Vagina (tissue), 2 donors: ENCODE measurements at regions not wholly inside any gene's neighbourhood (a gene's known extent, or its start where the extent isn't known, plus 50 kb on each side); places are given as distances from the start of the nearest gene placed in this dataset.
"Not testable (repeated sequence)": the region's sequence is repeated elsewhere in the genome, so short reads cannot be mapped to it uniquely, and the experiment has no call there.

Source experiments
- DNase-seq, 2 donors: peaks; one replicate each; pipeline ENCODE4 v3.0.0-alpha.2; 2017; ENCODE audit errors: extremely low spot score in 2 of 2
- H3K27ac ChIP-seq: fragments of 200-600 bp; sonication (generic); one replicate; pipeline ENCODE4 v1.5.1; 2019
- H3K27me3 ChIP-seq: fragments of 200-600 bp; sonication (generic); one replicate; pipeline ENCODE4 v1.5.1; 2019
- H3K36me3 ChIP-seq, 2 donors: fragments of 200-600 bp; sonication (generic); one replicate each; pipeline ENCODE4 v1.5.1; 2017 to 2019
- H3K4me1 ChIP-seq: fragments of 200-600 bp; sonication (generic); one replicate; pipeline ENCODE4 v1.5.1; 2019
- H3K4me3 ChIP-seq, 2 donors: fragments of 200-600 bp; sonication (generic); 1 replicate in 1 of 2; 2 replicates in 1 of 2; pipeline ENCODE4 v1.5.1; 2016 to 2019
- H3K9me3 ChIP-seq: fragments of 200-600 bp; sonication (generic); one replicate; pipeline ENCODE4 v1.5.1; 2019
- CTCF ChIP-seq, 3 experiments: fragments of 450-650 bp in 2 of 3; fragments of 200-600 bp in 1 of 3; sonication (generic) in 1 of 3; IDR thresholded peaks; one replicate each; pipeline ENCODE4 v1.5.1; 2017 to 2019; ENCODE audit warnings: antibody characterized with exemption in 3 of 3, mild to moderate bottlenecking in 2 of 3, moderate library complexity in 2 of 3
- POLR2A ChIP-seq, 2 donors: fragments of 450-650 bp; IDR thresholded peaks; one replicate each; pipeline ENCODE4 v1.6.1; 2017; ENCODE audit warnings: antibody characterized with exemption in 2 of 2, mild to moderate bottlenecking in 2 of 2, moderate library complexity in 2 of 2
- POLR2AphosphoS5 ChIP-seq, 2 donors: sonication (generic); formaldehyde crosslinking; IDR thresholded peaks; one replicate each; pipeline ENCODE4 v1.9.0; 2017; ENCODE audit warnings: antibody characterized with exemption in 2 of 2, mild to moderate bottlenecking in 2 of 2, low read depth in 1 of 2; ENCODE audit not compliant: insufficient read depth in 1 of 2
- intact Hi-C: fragments of 100-400 bp; cut with DNase I; formaldehyde crosslinking; loops from one replicate; pipeline ENCODE4 v1.15.1; 2023

- H3K4me3 ChIP-seq = no peak overlapping the region
- no peaks in the 10 kb centered on the region for H3K36me3 ChIP-seq
- DNase-seq = no peak
- H3K27me3 ChIP-seq = no peaks in the 10 kb centered on the region
- no peaks in the 10 kb centered on the region for H3K4me1 ChIP-seq
- intact Hi-C loops = no loop called here
- TF ChIP-seq CTCF (IDR thresholded peaks at IDR 0.05) = no peak
- TF ChIP-seq POLR2AphosphoS5 (IDR thresholded peaks at IDR 0.05; ENCODE audit: insufficient read depth in 1 of 2, low read depth in 1 of 2) = no peak
- no peak for TF ChIP-seq POLR2A (IDR thresholded peaks at IDR 0.05)
- no peak overlapping the region for H3K27ac ChIP-seq
- no peaks in the 10 kb centered on the region for H3K9me3 ChIP-seq
Measured at GRCh38 chr10:29375888-29376287, 87.0 kb downstream of the LYZL1 start.

- Histone ChIP-seq H3K4me3 (no peak overlapping the region), H3K27ac (no peak overlapping the region), H3K4me1 (no peaks in the 10 kb centered on the region), H3K36me3 (no peaks in the 10 kb centered on the region), H3K27me3 (no peaks in the 10 kb centered on the region), H3K9me3 (no peaks in the 10 kb centered on the region)
- DNase-seq = peak in 1 of 2 donors; percentile 7
- intact Hi-C loops = no loop called here
- TF ChIP-seq CTCF (IDR thresholded peaks at IDR 0.05) = peak; percentile 24 to 61 (median 58)
- no peak for TF ChIP-seq POLR2A (IDR thresholded peaks at IDR 0.05)
Measured at GRCh38 chr10:29377333-29377961, 88.6 kb downstream of the LYZL1 start.

GRCh38 chr10:29378106-29378505, 89.2 kb downstream of the LYZL1 start:
- Histone ChIP-seq H3K4me3 (no peak overlapping the region), H3K4me1 (no peaks in the 10 kb centered on the region), H3K27me3 (no peaks in the 10 kb centered on the region), H3K27ac (no peak overlapping the region), H3K36me3 (no peaks in the 10 kb centered on the region), H3K9me3 (no peaks in the 10 kb centered on the region)
- TF ChIP-seq POLR2A (IDR thresholded peaks at IDR 0.05) (no peak), POLR2AphosphoS5 (IDR thresholded peaks at IDR 0.05; ENCODE audit: insufficient read depth in 1 of 2, low read depth in 1 of 2) (no peak), CTCF (IDR thresholded peaks at IDR 0.05) (no peak)
- intact Hi-C loops = no loop called here
- no peak for DNase-seq

GRCh38 chr10:29379208-29379607, 90.3 kb downstream of the LYZL1 start:
- Histone ChIP-seq H3K27me3 (no peaks in the 10 kb centered on the region), H3K36me3 (no peaks in the 10 kb centered on the region), H3K4me3 (no peak overlapping the region), H3K9me3 (no peaks in the 10 kb centered on the region), H3K27ac (no peak overlapping the region), H3K4me1 (no peaks in the 10 kb centered on the region)
- peak in 1 of 2 donors; percentile 34 for DNase-seq
- no peak for TF ChIP-seq POLR2AphosphoS5 (IDR thresholded peaks at IDR 0.05; ENCODE audit: insufficient read depth in 1 of 2, low read depth in 1 of 2)
- no peak for TF ChIP-seq POLR2A (IDR thresholded peaks at IDR 0.05)
- no peak for TF ChIP-seq CTCF (IDR thresholded peaks at IDR 0.05)
- intact Hi-C loops = no loop called here

- H3K9me3 ChIP-seq, H3K4me1 ChIP-seq, H3K27ac ChIP-seq, H3K36me3 ChIP-seq, H3K4me3 ChIP-seq, H3K27me3 ChIP-seq: not testable (repeated sequence)
- peak in 1 of 2 donors; percentile 58 for DNase-seq
- intact Hi-C loops = loop anchor here (5.0 kb wide), 1 partner anchor 67 kb away; no protein-coding TSS in a partner anchor
Measured at GRCh38 chr10:29379777-29380598, 91.1 kb downstream of the LYZL1 start.

GRCh38 chr10:29380599-29381511, 92.0 kb downstream of the LYZL1 start:
- not testable (repeated sequence) for DNase-seq, H3K4me1 ChIP-seq, H3K4me3 ChIP-seq, H3K9me3 ChIP-seq, H3K36me3 ChIP-seq, H3K27ac ChIP-seq, H3K27me3 ChIP-seq
- intact Hi-C loops = loop anchor here (5.0 kb wide), 1 partner anchor 66 kb away; no protein-coding TSS in a partner anchor
